ENCODE measurements at regions not wholly inside any gene's neighbourhood (a gene's known extent, or its start where the extent isn't known, plus 50 kb on each side); places are given as distances from the start of the nearest gene placed in this dataset.

DNA sequence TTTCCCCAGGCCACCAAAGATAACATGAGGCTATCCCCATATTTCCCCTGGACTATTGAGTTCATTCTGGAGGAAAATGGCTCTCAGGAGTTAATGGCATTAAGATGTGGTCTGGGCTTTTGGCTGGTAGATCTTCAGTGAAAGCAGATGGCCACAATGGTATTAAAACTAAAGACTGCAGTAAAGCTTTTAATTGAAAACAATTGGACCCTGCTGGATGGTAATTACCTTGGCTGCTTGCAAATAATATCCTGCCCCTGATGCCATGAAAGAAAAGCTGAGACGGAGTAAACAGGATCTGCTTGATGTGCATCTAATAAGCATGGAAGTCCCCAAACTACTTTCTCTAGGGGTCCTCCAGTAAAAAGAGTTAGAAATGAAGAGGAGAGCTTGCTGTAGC is 255.8 kb downstream of the QKI start:
- no peak for DNase-seq (ENCODE audit: low read depth in 4 of 4, low spot score in 3 of 4)

DNA sequence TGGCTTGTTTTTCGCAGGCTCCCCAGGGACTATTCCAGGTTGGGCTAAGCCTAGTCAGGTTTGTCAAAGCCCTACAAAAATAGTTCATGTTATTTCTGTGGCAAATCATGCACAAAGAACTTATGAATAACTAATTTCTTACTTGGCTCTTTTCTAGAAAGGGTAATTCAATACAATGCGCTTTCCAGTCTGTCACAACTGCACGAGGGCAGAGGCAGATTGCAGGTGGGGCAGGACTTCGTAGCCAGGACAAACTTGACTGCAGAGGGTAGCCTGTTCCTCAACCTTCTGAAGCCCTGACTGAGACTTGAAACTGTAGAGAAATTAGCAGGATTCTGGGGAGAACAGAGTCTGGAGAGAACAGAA is 253.5 kb downstream of the QKI start:
- DNase-seq (ENCODE audit: low read depth in 4 of 4, low spot score in 3 of 4), result no peak

DNA sequence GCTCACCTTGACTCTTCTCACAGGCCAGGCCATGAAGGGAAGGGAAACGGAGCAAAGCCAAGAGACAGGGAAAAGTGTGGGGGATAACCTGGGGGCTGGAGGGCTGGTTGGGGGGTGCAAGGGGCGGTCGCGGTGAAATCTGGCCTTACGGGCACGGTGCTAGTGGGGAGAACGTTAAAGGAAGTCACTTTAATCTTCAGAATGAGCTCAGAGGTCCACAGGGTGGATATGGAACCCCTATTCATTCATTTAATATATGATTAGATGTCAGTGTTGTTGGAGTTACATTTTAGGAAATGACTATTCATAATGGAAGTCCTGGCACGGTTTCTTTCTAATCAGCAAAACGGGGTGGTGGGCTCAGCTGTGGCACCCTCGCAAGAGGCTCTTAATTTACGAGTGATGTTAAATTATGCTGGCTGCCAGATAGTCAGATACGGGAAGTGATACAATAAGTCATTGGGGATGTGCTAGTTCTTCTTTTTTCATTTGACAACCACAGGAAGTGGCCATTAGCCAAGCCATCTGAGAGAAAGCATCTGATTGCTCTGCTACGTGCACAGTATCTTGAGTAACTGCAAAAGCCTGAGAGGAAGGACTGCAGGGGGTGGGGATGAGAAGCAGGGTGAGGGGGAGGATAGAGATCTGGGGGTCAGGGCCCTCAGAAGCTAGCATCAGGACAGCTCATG is 253.0 kb downstream of the QKI start:
- peak; percentile 5 to 34 (median 21) for DNase-seq (ENCODE audit: low read depth in 4 of 4, low spot score in 3 of 4)

DNA sequence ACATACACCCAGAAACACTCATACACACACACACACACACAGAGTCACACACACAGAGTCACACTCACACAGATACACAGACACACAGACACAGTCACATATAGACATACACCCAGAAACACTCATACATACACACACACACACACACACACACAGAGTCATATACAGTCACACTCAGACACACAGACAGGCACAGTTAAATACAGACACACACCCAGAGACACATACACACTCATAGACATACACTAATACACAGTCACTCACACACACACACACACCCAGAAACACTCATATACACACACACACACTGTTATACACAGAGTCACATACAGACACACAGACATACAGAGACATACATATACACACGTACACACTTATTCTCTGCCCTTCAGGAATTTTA is 250.9 kb downstream of the QKI start:
- DNase-seq (ENCODE audit: low read depth in 4 of 4, low spot score in 3 of 4), result no peak

DNA sequence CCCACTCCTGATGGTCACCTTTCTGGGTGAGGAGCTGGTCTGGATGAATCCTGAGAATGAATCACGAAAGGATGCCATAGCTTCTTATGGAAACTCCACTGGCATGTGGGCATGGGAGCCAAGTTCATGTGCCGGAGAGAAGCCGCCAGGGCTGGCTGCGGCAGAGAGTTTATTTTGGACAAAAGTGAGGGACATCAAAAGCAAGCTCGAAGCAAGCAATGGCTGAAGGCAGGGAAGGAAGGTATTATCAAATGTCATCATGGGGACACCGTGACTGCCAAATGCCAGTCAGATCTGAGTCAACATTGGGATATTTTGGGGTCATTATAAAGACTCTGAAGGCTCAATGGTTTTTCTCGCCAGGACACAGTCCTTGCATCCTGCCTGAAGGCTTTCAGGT is 249.1 kb downstream of the QKI start:
- no peak for DNase-seq (ENCODE audit: low read depth in 4 of 4, low spot score in 3 of 4)

DNA sequence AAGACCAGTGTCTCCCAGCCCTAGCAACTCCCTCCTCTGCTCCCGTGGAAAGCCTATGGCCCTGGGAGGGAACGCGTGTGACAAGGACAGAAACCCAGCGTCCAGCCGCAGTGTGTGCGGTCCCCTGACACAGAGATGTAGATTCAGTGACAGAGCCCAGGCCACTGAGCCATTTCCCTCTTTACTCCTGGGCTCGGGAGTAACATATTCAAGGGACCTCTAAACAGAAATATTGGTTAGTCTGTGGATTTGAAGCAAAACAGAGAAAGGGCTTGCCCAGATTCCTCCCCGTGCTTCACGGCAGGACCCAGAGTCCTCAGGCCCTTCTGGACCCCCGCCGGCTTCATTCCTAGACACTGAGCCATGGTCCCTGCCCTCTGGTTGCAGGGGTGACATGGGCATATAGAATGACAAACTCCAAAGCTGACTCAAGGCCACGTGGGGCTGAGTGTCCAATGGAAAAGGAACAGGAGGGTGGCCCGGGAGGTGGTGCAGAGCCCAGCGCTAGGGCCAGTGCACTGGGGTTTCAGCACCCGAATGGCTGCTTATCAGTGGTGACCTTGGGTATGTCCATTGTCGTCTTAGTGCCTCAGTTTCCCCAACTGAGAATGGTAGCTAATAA is 248.2 kb downstream of the QKI start:
- no peak for DNase-seq (ENCODE audit: low read depth in 4 of 4, low spot score in 3 of 4)

DNA sequence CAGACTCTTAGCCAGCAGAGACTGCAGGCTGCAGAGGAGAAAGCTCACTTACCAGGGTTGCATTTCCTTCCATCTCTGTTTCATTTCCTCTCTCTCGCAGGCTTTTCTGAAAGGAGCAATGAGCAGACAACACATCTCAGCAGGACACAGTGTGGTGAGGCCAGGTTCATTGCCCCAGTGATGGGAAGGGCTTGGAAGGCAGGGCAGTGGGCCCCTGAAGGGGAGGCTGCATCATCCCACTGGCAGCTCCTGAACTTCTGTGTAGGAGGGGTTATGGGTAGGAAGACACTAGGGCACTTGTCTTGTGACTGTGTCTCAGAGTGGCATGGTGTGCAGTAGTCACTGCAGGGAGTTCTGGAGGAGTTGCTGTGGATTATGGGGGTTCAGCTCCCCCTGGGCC is 246.8 kb downstream of the QKI start:
- DNase-seq (ENCODE audit: low read depth in 4 of 4, low spot score in 3 of 4), result no peak

DNA sequence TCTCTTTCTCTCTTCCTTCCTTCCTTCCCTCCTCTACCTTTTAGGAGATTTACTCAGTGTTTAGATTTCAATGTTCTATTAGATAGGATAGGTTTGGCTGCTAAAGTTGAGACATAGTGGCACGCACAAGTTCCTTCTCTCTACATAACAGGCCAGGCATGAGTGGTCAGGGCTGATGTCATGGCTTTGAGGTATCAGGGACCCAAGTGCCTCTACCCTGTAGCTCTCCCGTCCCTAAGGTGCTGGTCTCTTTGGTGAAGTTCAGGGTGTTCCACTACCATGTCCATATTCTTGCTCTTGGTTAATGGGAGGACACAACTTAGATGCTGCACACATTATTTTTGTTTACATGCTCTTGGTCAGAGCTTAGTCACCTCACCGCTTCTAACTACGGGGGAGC is 245.3 kb downstream of the QKI start:
- no peak for DNase-seq (ENCODE audit: low read depth in 4 of 4, low spot score in 3 of 4)

DNA sequence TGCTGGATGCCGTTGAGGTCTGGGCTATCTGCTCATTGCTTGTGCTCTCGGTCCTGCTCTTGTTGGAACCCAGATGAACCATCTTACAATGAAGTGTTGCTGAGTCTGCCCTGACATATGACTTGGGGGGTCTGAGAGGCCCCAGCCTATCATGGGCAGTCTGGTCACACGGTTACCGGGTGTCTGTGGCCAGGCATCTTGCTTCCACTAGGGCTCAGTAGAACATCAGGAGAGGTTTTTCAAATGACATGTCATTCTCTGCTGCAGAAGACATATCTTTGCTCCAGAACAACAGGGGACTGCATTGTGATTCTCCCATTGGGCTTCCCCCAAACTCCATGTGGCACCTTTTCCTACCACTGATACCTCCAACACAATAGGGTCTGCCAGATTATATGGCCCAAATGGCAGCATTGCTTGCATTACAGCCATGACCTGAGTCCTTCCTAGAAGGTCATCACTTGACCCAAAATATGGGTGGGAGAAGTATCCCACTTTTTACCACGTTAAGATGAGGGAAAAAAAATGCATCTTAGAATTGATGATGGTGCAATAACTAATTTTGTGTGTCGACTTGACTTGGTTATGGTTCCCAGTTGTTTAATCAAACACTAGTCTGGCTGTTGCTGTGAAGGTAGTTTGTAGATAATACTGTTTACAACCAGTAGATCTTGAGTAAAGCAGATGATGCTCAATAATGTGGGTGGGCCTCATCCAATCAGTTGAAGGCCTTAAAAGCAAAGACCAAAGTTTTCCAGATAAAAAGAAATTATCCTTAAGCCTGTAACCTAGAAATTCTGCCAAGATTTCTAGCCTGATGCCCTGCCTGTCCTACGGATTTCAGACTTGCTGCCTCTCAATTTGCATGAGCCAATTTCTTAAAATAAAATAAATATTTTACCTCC is 241.0 kb downstream of the QKI start:
- no peak for DNase-seq (ENCODE audit: low read depth in 4 of 4, low spot score in 3 of 4)

DNA sequence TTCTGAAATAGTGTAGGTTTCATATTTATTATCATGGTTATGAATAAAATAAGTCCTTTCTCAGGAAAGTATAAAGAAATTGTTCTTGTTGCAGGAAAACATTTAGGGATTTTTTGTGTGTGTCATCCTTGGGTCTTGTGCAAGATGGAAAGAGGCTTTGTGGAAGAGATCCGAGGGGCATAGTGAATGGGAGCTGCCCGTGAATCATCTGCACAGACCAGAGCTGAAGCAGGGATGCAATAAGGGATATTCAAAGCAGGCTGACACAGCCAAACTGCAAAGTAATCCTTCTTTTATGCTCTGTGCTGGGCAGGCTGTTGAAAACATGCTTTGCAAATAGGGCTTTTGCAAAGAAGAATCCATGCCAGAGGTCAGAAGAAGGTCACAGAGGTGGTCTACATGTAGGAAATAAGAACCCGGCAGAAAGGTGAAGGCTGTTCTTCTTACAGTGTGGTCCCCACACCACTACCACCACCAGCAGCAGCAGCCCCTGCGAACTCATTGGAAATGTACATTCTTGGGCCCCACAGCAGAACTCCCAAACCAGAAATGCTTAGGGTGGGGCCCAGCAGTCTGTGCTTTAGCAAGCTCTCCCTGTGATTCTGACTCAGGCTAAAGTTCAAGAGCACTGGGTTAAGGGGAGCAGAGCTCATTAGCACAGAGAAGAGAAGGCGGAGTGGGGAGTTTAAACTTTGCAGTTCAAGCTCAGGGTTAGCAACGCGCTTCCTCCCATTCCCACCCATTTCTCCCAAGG is 237.6 kb downstream of the QKI start:
- DNase-seq (ENCODE audit: low read depth in 4 of 4, low spot score in 3 of 4), result no peak

DNA sequence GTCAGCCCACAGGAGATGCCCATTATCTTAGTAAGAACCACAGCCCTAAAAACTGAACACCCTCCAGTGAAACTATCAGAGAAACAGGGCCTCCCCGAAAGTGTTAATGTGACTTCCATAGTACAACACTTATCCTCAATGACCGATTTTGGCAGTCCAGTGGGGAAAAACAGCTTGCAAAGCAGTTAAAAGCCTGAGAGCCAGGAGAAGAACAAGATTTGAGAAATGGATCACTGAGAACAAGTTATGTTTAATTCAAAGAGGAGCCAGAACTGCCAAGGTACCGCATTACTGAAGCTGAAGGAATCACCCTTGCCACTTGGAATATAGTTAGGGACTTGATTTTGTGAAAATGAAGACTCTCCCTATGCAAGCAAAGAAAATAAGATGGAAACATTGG is 236.9 kb downstream of the QKI start:
- DNase-seq (ENCODE audit: low read depth in 4 of 4, low spot score in 3 of 4), result no peak

DNA sequence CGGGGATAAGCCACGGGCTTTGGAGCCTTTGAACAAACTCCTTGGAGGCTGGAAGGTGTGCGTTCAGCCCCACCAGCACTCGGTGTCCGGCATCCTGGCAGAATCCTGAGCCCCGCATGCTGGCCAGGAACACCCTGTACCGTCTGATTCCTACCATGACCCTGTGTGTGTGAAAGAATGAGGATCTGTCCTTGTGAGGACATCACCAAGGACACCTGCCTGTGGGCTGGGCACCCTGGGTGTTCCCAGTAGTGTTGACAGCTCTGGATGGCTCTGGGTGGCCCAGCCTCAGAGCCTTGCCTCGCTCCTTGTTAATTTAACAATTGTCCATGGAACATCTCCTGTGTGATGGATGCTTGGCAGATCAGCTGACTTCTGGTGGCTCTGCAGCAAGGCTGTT is 234.3 kb downstream of the QKI start:
- DNase-seq (ENCODE audit: low read depth in 4 of 4, low spot score in 3 of 4), result no peak

DNA sequence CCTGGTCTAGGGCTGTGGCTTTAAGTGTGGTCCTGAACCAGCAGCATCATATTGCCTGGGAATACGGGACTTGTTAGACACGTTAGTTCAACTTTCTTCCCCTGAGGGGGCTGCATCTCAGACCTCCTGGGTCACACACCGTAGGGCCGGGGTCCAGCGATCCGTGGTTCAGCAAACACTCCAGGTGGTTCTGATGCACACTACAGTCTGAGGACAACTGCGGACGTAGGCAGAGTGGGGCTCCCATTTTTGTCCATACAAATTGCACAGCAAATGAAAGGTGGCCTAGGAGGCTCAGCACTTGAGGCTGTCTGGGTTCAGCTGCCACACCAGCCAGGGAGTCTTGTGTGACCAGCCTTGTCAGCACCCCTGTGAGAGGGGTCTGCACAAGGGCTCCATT is 233.1 kb downstream of the QKI start:
- DNase-seq (ENCODE audit: low read depth in 4 of 4, low spot score in 3 of 4), result no peak

DNA sequence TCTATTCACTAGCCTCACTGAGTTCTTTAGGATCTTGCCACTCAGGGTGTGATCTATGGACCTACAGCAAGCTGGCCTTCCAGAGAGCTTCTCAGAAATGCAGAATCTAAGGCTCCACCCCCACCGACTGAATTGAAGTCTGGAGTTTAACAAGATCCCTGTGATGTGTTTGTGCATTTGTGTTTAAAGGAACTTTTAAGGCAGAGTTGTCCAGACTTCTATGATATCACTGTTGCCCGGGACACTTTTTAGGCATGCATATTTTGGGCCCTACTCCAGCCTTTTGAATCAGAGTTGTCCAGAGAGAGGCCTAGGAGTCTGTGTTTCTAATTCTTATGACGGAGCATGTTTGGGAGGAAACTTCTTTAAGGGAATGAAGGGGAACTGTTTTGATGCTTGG is 232.3 kb downstream of the QKI start:
- no peak for DNase-seq (ENCODE audit: low read depth in 4 of 4, low spot score in 3 of 4)

DNA sequence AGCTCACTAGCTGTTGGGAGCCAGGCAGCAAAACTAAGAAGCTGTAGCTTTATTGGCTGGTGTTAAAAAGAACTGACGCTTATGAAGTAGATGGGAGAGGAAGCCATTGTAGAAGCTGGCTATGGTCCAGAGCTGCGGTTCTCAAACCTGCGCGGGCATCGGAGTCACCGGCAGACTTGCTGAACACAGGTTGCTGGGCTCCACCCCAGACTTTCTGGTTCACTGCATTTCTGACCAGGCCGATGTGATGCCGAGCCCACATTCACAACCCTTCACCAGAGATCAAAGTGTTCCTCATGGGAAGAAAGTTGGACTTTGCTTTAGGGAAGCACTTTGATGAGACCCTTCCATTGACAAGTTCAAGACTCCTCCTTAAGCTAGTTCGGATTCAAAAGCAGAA is 231.6 kb downstream of the QKI start:
- no peak for DNase-seq (ENCODE audit: low read depth in 4 of 4, low spot score in 3 of 4)

DNA sequence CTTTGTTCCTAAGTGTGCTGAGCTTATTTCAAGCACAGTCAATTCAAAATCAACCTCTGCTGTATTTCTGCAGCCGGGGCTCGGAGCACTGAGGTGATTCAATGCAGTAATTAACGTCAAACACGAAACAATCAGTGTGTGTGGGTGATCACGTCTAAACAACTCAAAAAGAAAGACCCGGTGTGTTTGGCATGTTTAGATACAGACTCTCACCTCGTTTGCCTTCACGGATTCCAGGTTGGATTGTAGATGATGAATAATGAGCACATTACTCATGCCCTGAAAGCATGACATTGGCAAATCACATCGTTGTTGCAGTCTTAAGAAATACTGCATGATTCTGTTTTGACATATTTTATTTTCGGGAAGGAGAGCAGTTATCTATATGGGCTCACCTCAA is 231.0 kb downstream of the QKI start:
- no peak for DNase-seq (ENCODE audit: low read depth in 4 of 4, low spot score in 3 of 4)

DNA sequence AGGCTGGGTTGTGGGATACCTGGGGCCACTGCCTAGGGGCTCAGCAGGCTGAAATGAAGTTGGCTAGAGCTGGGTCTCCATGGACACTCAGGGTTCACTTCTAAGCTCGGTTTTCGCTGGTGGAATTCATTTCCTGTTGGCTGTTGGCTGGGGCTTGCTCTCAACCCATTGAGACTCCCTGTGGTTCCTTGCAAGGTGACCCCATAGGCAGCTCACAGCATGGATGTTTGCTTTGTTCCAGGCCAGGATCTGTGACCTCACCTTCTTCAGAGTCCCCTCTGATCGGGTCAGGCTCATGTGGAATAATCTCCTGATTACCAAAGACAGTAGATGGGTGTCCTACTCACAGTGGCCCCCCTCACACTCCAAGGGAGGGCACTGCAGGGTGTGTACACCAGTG is 229.3 kb downstream of the QKI start:
- no peak for DNase-seq (ENCODE audit: low read depth in 4 of 4, low spot score in 3 of 4)

DNA sequence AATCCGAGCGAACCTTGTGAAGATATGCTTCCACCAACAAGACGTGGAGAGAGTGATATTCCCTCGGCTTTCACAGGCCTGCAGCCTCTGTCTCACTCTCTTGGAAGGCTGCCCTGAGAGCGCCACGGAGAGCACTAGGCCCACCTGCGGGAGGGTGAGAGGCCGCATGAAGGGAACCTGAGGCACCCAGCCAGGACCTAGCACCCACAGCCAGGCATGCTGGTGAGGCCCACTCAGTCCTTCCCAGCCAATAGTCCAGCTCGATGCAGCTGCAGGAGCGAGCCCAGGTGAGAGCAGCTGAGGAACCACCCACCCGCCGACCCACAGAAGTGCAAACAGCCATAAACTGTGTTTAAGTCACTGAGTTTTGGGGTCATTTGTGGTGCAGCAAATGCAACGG is 227.2 kb downstream of the QKI start:
- no peak for DNase-seq (ENCODE audit: low read depth in 4 of 4, low spot score in 3 of 4)

DNA sequence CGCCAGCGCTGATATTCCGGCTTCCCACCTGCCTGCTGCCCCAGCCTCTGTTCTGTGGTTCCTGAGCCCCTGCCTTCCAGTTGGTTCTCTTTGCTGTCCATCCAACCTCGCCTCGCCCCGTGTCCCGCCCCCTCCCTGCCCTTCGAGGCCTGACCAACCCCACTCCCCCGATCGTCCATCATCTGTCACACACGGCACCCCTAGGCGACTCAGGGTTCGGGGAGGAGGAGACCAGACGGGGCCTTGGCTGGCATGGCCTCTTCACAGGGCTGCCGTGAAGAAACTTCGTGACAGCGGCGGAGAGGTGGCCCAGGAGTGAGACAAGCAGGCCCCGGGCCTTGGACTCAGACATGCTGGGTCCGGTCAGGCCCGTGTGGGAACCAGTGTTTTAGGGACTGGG is 226.1 kb downstream of the QKI start:
- no peak for DNase-seq (ENCODE audit: low read depth in 4 of 4, low spot score in 3 of 4)

DNA sequence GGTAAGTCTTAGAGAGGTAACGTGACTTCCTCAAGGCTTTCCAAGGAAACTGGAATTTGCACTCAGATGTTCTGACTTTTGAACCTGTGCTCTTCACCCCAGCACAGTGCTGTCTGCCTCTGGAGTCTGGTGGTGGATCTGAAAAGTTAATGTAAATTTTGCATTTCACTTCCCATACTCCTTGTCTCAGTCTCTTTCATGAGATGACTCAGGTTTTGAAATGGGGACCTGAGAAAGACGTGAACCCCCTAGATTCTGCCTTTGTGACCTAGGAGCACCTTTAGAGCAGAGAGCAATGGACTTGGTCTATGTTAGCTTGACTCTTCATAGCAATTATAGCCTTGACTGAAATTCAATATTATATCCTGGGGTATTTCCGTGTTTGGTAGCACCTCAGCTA is 223.0 kb downstream of the QKI start:
- no peak for DNase-seq (ENCODE audit: low read depth in 4 of 4, low spot score in 3 of 4)

DNA sequence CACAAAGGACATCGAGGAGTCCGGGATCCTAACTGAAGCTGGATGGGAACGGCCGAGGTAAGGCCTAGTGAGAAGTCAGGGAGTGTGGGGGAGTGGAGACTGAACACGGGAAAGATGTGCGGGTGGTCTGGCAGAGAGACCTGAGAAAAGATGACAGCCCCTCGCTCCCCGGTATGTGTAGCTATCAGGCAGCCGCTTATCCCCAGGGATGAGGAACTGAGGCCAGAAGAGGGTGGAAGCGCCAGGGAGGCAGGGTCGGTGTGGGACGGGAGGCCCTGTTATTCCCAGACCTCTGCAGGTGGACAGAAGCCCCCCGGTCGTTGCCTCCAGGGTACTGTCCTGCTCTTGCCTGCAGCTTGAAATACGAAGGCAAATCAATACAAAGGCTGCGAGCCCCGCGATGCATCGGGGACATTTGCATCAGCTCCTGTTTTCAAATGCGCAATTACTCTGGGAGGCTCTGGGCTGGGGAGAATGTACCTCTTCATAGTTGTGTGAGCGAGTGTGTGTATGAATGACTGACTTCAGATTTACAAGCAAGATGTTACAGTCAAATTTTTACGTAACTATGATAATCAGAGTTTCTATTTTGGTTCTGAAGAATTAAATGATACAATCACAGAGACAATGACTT is 221.3 kb downstream of the QKI start:
- DNase-seq (ENCODE audit: low read depth in 4 of 4, low spot score in 3 of 4), result no peak
